ENCODE measurements at regions not wholly inside any gene's neighbourhood (a gene's known extent, or its start where the extent isn't known, plus 50 kb on each side); places are given as distances from the start of the nearest gene placed in this dataset.

DNA sequence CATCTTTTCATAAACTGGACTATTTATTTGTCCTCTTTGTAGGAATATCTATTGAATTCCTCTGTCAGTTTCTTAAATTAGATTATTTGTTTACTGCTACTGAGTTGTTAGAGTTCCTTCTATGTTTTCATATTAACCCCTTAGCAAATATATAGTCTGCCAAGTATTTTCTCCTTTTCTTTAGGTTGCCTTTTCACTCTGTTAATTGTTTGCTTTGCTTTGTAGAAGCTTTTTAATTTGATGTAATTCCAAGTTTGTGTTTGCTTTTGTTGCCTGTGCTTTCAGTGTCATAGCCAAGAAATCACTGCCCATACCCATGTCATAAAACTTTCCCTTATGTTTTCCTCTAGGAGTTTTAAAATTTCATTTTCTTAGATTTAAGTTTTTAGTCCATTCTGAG, 256.2 kb upstream of the SEMA3A start:
- no peaks in the 10 kb centered on the region for H3K27me3 ChIP-seq
- no peak for DNase-seq (ENCODE audit: low spot score in 2 of 2)
- no peaks in the 10 kb centered on the region for H3K36me3 ChIP-seq
- H3K27ac ChIP-seq, result no peak overlapping the region
- H3K4me3 ChIP-seq, result no peak overlapping the region
- no peaks in the 10 kb centered on the region for H3K9me3 ChIP-seq
- no peaks in the 10 kb centered on the region for H3K4me1 ChIP-seq
- TF ChIP-seq, protein P1, sequence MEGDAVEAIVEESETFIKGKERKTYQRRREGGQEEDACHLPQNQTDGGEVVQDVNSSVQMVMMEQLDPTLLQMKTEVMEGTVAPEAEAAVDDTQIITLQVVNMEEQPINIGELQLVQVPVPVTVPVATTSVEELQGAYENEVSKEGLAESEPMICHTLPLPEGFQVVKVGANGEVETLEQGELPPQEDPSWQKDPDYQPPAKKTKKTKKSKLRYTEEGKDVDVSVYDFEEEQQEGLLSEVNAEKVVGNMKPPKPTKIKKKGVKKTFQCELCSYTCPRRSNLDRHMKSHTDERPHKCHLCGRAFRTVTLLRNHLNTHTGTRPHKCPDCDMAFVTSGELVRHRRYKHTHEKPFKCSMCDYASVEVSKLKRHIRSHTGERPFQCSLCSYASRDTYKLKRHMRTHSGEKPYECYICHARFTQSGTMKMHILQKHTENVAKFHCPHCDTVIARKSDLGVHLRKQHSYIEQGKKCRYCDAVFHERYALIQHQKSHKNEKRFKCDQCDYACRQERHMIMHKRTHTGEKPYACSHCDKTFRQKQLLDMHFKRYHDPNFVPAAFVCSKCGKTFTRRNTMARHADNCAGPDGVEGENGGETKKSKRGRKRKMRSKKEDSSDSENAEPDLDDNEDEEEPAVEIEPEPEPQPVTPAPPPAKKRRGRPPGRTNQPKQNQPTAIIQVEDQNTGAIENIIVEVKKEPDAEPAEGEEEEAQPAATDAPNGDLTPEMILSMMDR (IDR thresholded peaks at IDR 0.05), result no peak

DNA sequence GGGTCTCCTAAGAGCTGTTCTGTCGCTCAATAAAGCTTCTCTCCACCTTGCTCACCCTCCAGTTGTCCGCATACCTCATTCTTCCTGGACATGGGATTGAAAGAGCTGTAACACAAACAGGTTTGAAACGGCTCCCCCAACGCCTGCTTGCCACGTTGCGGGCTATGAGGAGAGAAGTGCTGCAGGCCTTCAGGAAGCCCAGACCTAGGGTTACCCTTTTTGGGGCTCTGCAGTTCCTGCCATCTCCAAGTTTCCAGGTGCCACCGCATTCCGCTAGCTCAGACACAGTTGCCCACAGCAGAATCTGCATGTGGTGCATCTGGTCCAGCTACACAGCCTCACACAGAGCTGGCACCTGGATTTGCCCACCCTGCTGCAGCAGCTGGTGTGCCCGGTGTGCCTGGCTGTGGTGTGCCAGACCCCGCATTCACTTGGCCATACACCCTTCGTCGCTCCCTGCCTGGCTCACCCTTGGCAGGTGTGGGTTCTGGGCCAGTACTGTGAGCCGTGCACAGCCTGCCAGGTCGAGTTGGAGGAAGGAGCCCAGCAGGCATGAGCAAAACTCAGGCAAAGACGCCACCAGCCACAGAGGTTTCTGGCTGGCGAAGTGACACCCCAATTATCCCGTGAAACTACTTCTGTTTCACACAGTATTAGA, 253.2 kb upstream of the SEMA3A start:
- TF ChIP-seq, protein P1 (IDR thresholded peaks at IDR 0.05), result no peak
- TF ChIP-seq EP300 (IDR thresholded peaks at IDR 0.05), result no peak
- TF ChIP-seq POLR2A (IDR thresholded peaks at IDR 0.05), result no peak
- no peak for DNase-seq (ENCODE audit: low spot score in 2 of 2)
- H3K4me3 ChIP-seq, result no peak overlapping the region
- no peaks in the 10 kb centered on the region for H3K36me3 ChIP-seq
- H3K27me3 ChIP-seq, result no peaks in the 10 kb centered on the region
- no peaks in the 10 kb centered on the region for H3K9me3 ChIP-seq
- no peaks in the 10 kb centered on the region for H3K4me1 ChIP-seq
- no peak overlapping the region for H3K27ac ChIP-seq
- 94 to 98% methylated on average over 16 to 17 of the region's 17 CpGs for WGBS, 2 donors

DNA sequence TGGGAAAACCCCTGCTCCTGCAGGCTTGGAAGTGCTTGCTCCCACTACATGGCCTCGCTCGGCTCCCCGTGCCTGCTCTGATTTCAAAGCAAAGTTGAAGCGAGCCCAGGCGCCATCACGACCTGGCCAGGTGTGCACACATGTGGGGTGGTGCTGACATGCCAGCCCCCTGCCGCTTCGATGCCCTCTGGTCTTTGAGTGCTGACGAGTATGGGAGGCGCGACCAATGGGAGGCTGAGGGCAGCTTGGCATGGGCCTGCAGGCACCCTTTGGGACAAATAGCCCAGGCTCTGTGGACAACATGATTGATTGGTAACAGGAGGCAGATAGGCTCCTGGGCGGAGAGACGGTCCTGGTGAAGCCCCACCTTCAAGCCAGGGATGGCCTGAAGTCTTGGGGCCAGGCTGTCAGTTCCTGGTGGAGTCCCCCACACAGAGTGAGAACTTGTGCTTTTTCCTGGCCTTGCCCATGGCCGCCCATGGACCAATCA, 252.4 kb upstream of the SEMA3A start:
- no peaks in the 10 kb centered on the region for H3K4me1 ChIP-seq
- 93 to 95% methylated on average over 12 to 14 of the region's 14 CpGs for WGBS, 2 donors
- no peaks in the 10 kb centered on the region for H3K36me3 ChIP-seq
- H3K9me3 ChIP-seq, result no peaks in the 10 kb centered on the region
- H3K27me3 ChIP-seq, result no peaks in the 10 kb centered on the region
- no peak for TF ChIP-seq POLR2A (IDR thresholded peaks at IDR 0.05)
- no peak for TF ChIP-seq EP300 (IDR thresholded peaks at IDR 0.05)
- no peak overlapping the region for H3K27ac ChIP-seq
- DNase-seq (ENCODE audit: low spot score in 2 of 2), result no peak
- no peak overlapping the region for H3K4me3 ChIP-seq

DNA sequence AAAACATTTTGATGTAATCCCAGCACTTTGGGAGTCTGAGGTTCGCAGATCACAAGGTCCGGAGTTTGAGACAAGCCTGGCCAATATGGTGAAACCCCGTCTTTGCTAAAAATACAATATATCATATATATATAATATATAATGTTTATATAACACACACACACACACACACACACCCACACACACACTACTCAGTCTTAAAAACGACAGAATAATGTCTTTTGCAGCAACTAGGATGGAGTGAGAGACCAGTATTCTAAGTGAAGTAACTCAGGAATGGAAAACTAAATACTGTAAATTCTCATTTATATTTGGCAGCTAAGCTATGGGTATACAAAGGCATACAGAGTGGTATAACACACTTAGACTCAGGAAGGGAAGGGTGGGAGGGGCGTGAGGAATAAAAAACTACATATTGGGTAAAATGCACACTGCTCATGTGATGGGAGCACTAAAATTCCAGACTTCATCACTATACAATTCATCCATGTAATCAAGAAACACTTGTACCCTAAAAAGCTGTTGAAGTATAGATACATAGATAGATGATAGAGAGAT, 231.2 kb upstream of the SEMA3A start:
- WGBS, 2 donors, result 78 to 79% methylated on average over 5 of the region's 5 CpGs
- H3K9me3 ChIP-seq, result peaks cover 0 to 11% (median under 1%) of the 10 kb centered on the region in 4 donors
- no peak overlapping the region for H3K4me3 ChIP-seq
- TF ChIP-seq, protein P1 (IDR thresholded peaks at IDR 0.05), result no peak
- TF ChIP-seq POLR2A (IDR thresholded peaks at IDR 0.05) (no peak), EP300 (IDR thresholded peaks at IDR 0.05) (no peak)
- H3K27me3 ChIP-seq, result no peaks in the 10 kb centered on the region
- DNase-seq (ENCODE audit: low spot score in 2 of 2), result no peak
- no peaks in the 10 kb centered on the region for H3K36me3 ChIP-seq
- no peak overlapping the region for H3K27ac ChIP-seq
- no peaks in the 10 kb centered on the region for H3K4me1 ChIP-seq

DNA sequence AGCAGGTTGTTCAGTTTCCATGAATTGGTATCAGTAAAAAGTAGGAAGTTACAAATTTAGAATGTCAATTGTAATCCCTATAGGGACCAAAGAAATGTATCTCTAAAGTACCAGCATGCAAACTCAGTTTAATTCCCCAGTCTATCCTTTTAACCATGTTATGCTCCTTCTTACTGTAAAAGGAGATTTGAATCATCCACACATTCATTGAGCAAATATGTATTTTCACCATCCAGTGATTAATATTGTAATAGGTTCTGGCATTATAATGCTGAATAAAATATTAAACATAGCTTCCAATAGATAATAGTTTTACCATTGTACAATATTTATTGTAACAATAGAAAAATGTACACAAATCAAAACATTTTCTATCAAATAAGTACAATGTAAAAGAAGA, 228.2 kb upstream of the SEMA3A start:
- H3K4me1 ChIP-seq, result no peaks in the 10 kb centered on the region
- H3K36me3 ChIP-seq, result no peaks in the 10 kb centered on the region
- no peak overlapping the region for H3K27ac ChIP-seq
- DNase-seq (ENCODE audit: low spot score in 2 of 2), result no peak
- TF ChIP-seq, protein P1 (IDR thresholded peaks at IDR 0.05), result no peak
- TF ChIP-seq EP300 (IDR thresholded peaks at IDR 0.05) (no peak), POLR2A (IDR thresholded peaks at IDR 0.05) (no peak)
- H3K9me3 ChIP-seq, result peaks cover 0 to 22% (median 4%) of the 10 kb centered on the region in 4 donors
- no peak overlapping the region for H3K4me3 ChIP-seq
- no peaks in the 10 kb centered on the region for H3K27me3 ChIP-seq

All from tibial nerve (tissue), 4 donors.